GM12878 (cell line): ENCODE measurements at regions not wholly inside any gene's neighbourhood (a gene's known extent, or its start where the extent isn't known, plus 50 kb on each side); places are given as distances from the start of the nearest gene placed in this dataset.

Experiments used
- ATAC-seq: fragments of 200-7000 bp; cut with Tn5 transposase; 3 replicates; pipeline ENCODE4 v1.9.1; 2020; ENCODE audit warnings: mild to moderate bottlenecking, moderate library complexity
- BruUV-seq: library from RNA; stranded (reverse); fragments of 400-500 nt; replicated peaks from 2 replicates; lab custom pipeline; 2021; lab: Mats Ljungman, UMichigan
- CTCF ChIA-PET: fragments of 300-600 bp; sonication (Branson Sonifier 250); formaldehyde crosslinking; extraction: SDS; loops from one replicate; lab custom pipeline; 2021; ENCODE audit warnings: inconsistent platforms; lab: Yijun Ruan, JAX
- POLR2A ChIA-PET: fragments of 350-600 bp; formaldehyde crosslinking; extraction: SDS; loops from one replicate; lab custom pipeline; 2021; ENCODE audit warnings: inconsistent platforms; lab: Charles Lee
- RAD21 ChIA-PET: fragments of 300-600 bp; sonication (Branson Sonifier 250); formaldehyde crosslinking; loops from one replicate; lab custom pipeline; 2023; ENCODE audit warnings: antibody characterized with exemption; ENCODE audit not compliant: unreplicated experiment; lab: Charles Lee
- SMC1A ChIA-PET: fragments of 300-600 bp; sonication (Branson Sonifier 250); formaldehyde crosslinking; loops from one replicate; lab custom pipeline; 2023; ENCODE audit not compliant: unreplicated experiment, uncharacterized antibody; lab: Charles Lee
- DNase-seq: peaks from one replicate; pipeline ENCODE4 v3.0.0-alpha.2; 2011; ENCODE audit warnings: low read depth, low spot score
- FAIRE-seq: peaks from 3 replicates; lab custom pipeline; 2011; peaks lifted over from hg19 to GRCh38; lab: Jason Lieb, UNC
- H2AFZ ChIP-seq: 2 replicates; pipeline ENCODE4 v1.6.0; 2011; ENCODE audit warnings: low read depth, low read length, control low read depth; ENCODE audit not compliant: control insufficient read depth
- H3K27ac ChIP-seq: 2 replicates; pipeline ENCODE4 v1.5.1; 2011; ENCODE audit warnings: control low read depth; ENCODE audit not compliant: control insufficient read depth, insufficient read depth
- H3K27me3 ChIP-seq, 2 experiments: replicated peaks in 1 of 2; 2 replicates each; pipeline versions ENCODE4 v1.6.0 to v1.6.1; 2011; ENCODE audit warnings: low read length in 1 of 2; ENCODE audit not compliant: control insufficient read depth in 2 of 2, insufficient read depth in 2 of 2
- H3K36me3 ChIP-seq, 2 experiments: 2 replicates each; pipeline ENCODE4 v1.5.1; 2011; ENCODE audit warnings: low read length in 1 of 2; ENCODE audit not compliant: control insufficient read depth in 2 of 2, insufficient read depth in 2 of 2
- H3K4me1 ChIP-seq: 2 replicates; pipeline ENCODE4 v1.6.1; 2011; ENCODE audit warnings: mild to moderate bottlenecking, low read length, moderate library complexity, mixed read lengths; ENCODE audit not compliant: control insufficient read depth, insufficient read depth
- H3K4me2 ChIP-seq: 2 replicates; pipeline ENCODE4 v1.6.0; 2011; ENCODE audit warnings: control low read depth; ENCODE audit not compliant: control insufficient read depth, insufficient read depth
- H3K4me3 ChIP-seq: fragments of 200-600 bp; sonication (generic); 2 replicates; pipeline ENCODE4 v1.5.1; 2016
- H3K79me2 ChIP-seq: 2 replicates; pipeline ENCODE4 v1.6.0; 2011; ENCODE audit warnings: low read length; ENCODE audit not compliant: control insufficient read depth, insufficient read depth
- H3K9ac ChIP-seq: 2 replicates; pipeline ENCODE4 v1.8.0; 2011; ENCODE audit warnings: low read length, control low read depth, mixed read lengths; ENCODE audit not compliant: control insufficient read depth, insufficient read depth
- H3K9me3 ChIP-seq: replicated peaks from 3 replicates; pipeline ENCODE4 v1.5.1; 2011; ENCODE audit warnings: mild to moderate bottlenecking, low read length; ENCODE audit not compliant: control insufficient read depth, insufficient read depth
- H4K20me1 ChIP-seq: 2 replicates; pipeline ENCODE4 v1.6.0; 2011; ENCODE audit not compliant: control insufficient read depth, insufficient read depth
- BCL11A ChIP-seq: IDR thresholded peaks from 2 replicates; pipeline ENCODE4 v1.6.1; 2011; ENCODE audit warnings: low read depth, low read length
- CEBPB ChIP-seq, 2 experiments: fragments of 150-350 bp in 1 of 2; IDR thresholded peaks; 2 replicates each; pipeline ENCODE4 v1.6.1; 2012 to 2014; ENCODE audit warnings: low read depth in 2 of 2, low read length in 2 of 2, borderline replicate concordance in 1 of 2, inconsistent platforms in 1 of 2
- EED ChIP-seq: sonication (generic); IDR thresholded peaks from 2 replicates; pipeline ENCODE4 v1.6.1; 2016; ENCODE audit warnings: antibody characterized with exemption, low read depth
- EGR1 ChIP-seq, 2 experiments: IDR thresholded peaks; 1 replicate in 1 of 2; 2 replicates in 1 of 2; pipeline ENCODE4 v1.6.1; 2011 to 2012; ENCODE audit warnings: low read depth in 2 of 2, low read length in 2 of 2, borderline replicate concordance in 1 of 2, mild to moderate bottlenecking in 1 of 2, moderate library complexity in 1 of 2
- FOS ChIP-seq: IDR thresholded peaks from 3 replicates; pipeline ENCODE4 v1.6.1; 2011; ENCODE audit warnings: borderline replicate concordance; ENCODE audit not compliant: insufficient read length; ENCODE audit errors: extremely low read depth
- HDAC2 ChIP-seq: fragments of 200-600 bp; sonication (generic); IDR thresholded peaks from 2 replicates; pipeline ENCODE4 v1.6.1; 2017
- HDGF ChIP-seq: fragments of 450-650 bp; IDR thresholded peaks from 2 replicates; pipeline ENCODE4 v1.6.1; 2016; ENCODE audit warnings: antibody characterized with exemption
- IKZF2 ChIP-seq, 2 experiments: fragments of 450-650 bp; IDR thresholded peaks; 2 replicates each; pipeline ENCODE4 v1.6.1; 2017; ENCODE audit warnings: mild to moderate bottlenecking in 2 of 2, moderate library complexity in 2 of 2
- MTA2 ChIP-seq: fragments of 450-650 bp; IDR thresholded peaks from 2 replicates; pipeline ENCODE4 v1.6.1; 2016; ENCODE audit warnings: low read depth, mild to moderate bottlenecking, moderate library complexity
- NFYA ChIP-seq: IDR thresholded peaks from 2 replicates; pipeline ENCODE4 v1.6.1; 2011; ENCODE audit warnings: low read depth, mild to moderate bottlenecking, low read length, improper control_type of control experiment, borderline replicate concordance
- NKRF ChIP-seq: fragments of 450-650 bp; conservative IDR thresholded peaks from 2 replicates; pipeline ENCODE4 v1.6.1; 2017; ENCODE audit warnings: mild to moderate bottlenecking, moderate library complexity
- POLR2A ChIP-seq: IDR thresholded peaks from 2 replicates; pipeline ENCODE4 v1.6.1; 2011; ENCODE audit warnings: low read depth, mild to moderate bottlenecking, low read length
- RB1 ChIP-seq: fragments of 450-650 bp; formaldehyde crosslinking; IDR thresholded peaks from 2 replicates; pipeline ENCODE4 v1.6.1; 2017; ENCODE audit warnings: mild to moderate bottlenecking, borderline replicate concordance
- SIX5 ChIP-seq: IDR thresholded peaks from 2 replicates; pipeline ENCODE4 v1.6.1; 2011; ENCODE audit warnings: mild to moderate bottlenecking, low read depth, low read length, moderate library complexity; ENCODE audit not compliant: severe bottlenecking
- in situ Hi-C: fragments of 300-500 bp; cut with MboI; formaldehyde crosslinking; loops from 9 replicates; pipeline ENCODE4 v1.14.3; 2018; ENCODE audit warnings: mixed read lengths
- intact Hi-C: fragments of 100-400 bp; cut with micrococcal nuclease; formaldehyde crosslinking; loops from one replicate; pipeline ENCODE4 v1.14.2; 2022; ENCODE audit not compliant: unreplicated experiment

- Histone ChIP-seq H3K9me3 (no peaks in the 10 kb centered on the region; the same call in 2 of the 3 replicates), H2AFZ (no peak overlapping the region), H4K20me1 (no peaks in the 10 kb centered on the region), H3K27ac (no peak overlapping the region), H3K4me2 (no peak overlapping the region), H3K9ac (no peak overlapping the region), H3K36me3 (no peaks in the 10 kb centered on the region), H3K4me1 (no peaks in the 10 kb centered on the region), H3K4me3 (no peak overlapping the region), H3K79me2 (no peaks in the 10 kb centered on the region), H3K27me3 (no peaks in the 10 kb centered on the region)
- in situ Hi-C loops (no loop called here), intact Hi-C loops (no loop called here)
- POLR2A ChIA-PET, result interaction anchor here (0.5 kb wide), 1 partner anchor 602 kb away, joined by 3 read pairs; no protein-coding TSS in a partner anchor
- ATAC-seq (no peak), FAIRE-seq (no peak), DNase-seq (no peak)
- no TSS peak for BruUV-seq
- TF ChIP-seq NKRF (no peak), FOS (no peak), CEBPB (IDR thresholded peaks at IDR 0.05; ENCODE audit: borderline replicate concordance in 1 of 2, low read depth in 2 of 2, low read length in 2 of 2) (no peak), POLR2A (no peak), MTA2 (no peak), BCL11A (no peak), IKZF2 (IDR thresholded peaks at IDR 0.05) (no peak), HDGF (no peak), EGR1 (IDR thresholded peaks at IDR 0.05; ENCODE audit: borderline replicate concordance in 1 of 2, low read depth in 2 of 2, low read length in 2 of 2) (no peak), SIX5 (no peak), HDAC2 (no peak), NFYA (no peak), EED (no peak), RB1 (no peak)
- SMC1A ChIA-PET, result interaction anchor here (1.1 kb wide), 1 partner anchor 11 kb away, joined by 3 read pairs; no protein-coding TSS in a partner anchor
- RAD21 ChIA-PET, result no interaction called here
- CTCF ChIA-PET, result no interaction called here
Observed at GRCh38 chr2:180322781-180323180, 315.7 kb upstream of the CWC22 start.
